SK-N-SH (cell line): ENCODE measurements at regions not wholly inside any gene's neighbourhood (a gene's known extent, or its start where the extent isn't known, plus 50 kb on each side); places are given as distances from the start of the nearest gene placed in this dataset.

Experiments used
- CTCF ChIA-PET: fragments of 300-600, 350-600 bp; formaldehyde crosslinking; extraction: SDS; loops from one replicate; lab custom pipeline; 2021; lab: Yijun Ruan, JAX
- POLR2A ChIA-PET: fragments of 350-600 bp; sonication (Branson Sonifier 250); formaldehyde crosslinking; extraction: SDS; loops from one replicate; lab custom pipeline; 2020; ENCODE audit warnings: antibody characterized with exemption, inconsistent platforms; lab: Yijun Ruan, JAX
- DNase-seq: peaks from one replicate; pipeline ENCODE4 v3.0.0; 2012
- H2AFZ ChIP-seq: fragments of 200-600 bp; sonication (generic); 2 replicates; pipeline ENCODE4 v1.8.1; 2016; ENCODE audit warnings: antibody characterized with exemption, mild to moderate bottlenecking, low read depth
- H3F3A ChIP-seq: fragments of 200-600 bp; sonication (generic); replicated peaks from 2 replicates; pipeline ENCODE3; 2016; ENCODE audit warnings: antibody characterized with exemption, mild to moderate bottlenecking; ENCODE audit not compliant: insufficient read depth
- H3K27ac ChIP-seq, 2 experiments: fragments of 200-500 bp in 1 of 2; fragments of 200-600 bp in 1 of 2; sonication (Bioruptor generic) in 1 of 2; sonication (generic), shearing (Covaris generic) in 1 of 2; 2 replicates each; pipeline versions ENCODE4 v1.5.1 to v1.6.1; 2014 to 2016; ENCODE audit warnings: low read depth in 2 of 2, inconsistent platforms in 1 of 2, low read length in 1 of 2, mild to moderate bottlenecking in 1 of 2, mixed read lengths in 1 of 2
- H3K27me3 ChIP-seq: fragments of 200-600 bp; sonication (generic), shearing (Covaris generic); 2 replicates; pipeline ENCODE4 v1.6.1; 2016; ENCODE audit warnings: mixed run types; ENCODE audit not compliant: insufficient read depth
- H3K36me3 ChIP-seq, 2 experiments: fragments of 200-500 bp in 1 of 2; fragments of 200-600 bp in 1 of 2; sonication (Bioruptor generic) in 1 of 2; sonication (generic) in 1 of 2; replicated peaks in 1 of 2; 2 replicates each; pipeline versions ENCODE3 to v1.5.1; 2014 to 2016; ENCODE audit warnings: low read length in 1 of 2, mild to moderate bottlenecking in 1 of 2; ENCODE audit not compliant: insufficient read depth in 2 of 2, control insufficient read depth in 1 of 2
- H3K4me1 ChIP-seq, 2 experiments: fragments of 200-500 bp in 1 of 2; fragments of 200-600 bp in 1 of 2; sonication (Bioruptor generic) in 1 of 2; sonication (generic), shearing (Covaris generic) in 1 of 2; 2 replicates each; pipeline versions ENCODE4 v1.5.1 to v1.6.1; 2014 to 2016; ENCODE audit warnings: low read depth in 1 of 2, low read length in 1 of 2, mixed run types in 1 of 2; ENCODE audit not compliant: insufficient read depth in 2 of 2, control insufficient read depth in 1 of 2
- H3K4me2 ChIP-seq: fragments of 200-600 bp; sonication (generic), shearing (Covaris generic); 2 replicates; pipeline ENCODE4 v1.6.1; 2017; ENCODE audit warnings: mixed run types
- H3K4me3 ChIP-seq, 2 experiments: fragments of 200-500 bp in 1 of 2; fragments of 200-600 bp in 1 of 2; sonication (Bioruptor generic) in 1 of 2; sonication (generic), shearing (Covaris generic) in 1 of 2; 2 replicates each; pipeline versions ENCODE4 v1.5.1 to v1.8.1; 2014 to 2016; ENCODE audit warnings: low read depth in 2 of 2, inconsistent platforms in 1 of 2, low read length in 1 of 2, mild to moderate bottlenecking in 1 of 2, mixed read lengths in 1 of 2, moderate library complexity in 1 of 2
- H3K79me2 ChIP-seq: fragments of 200-600 bp; sonication (generic); 2 replicates; pipeline ENCODE4 v1.8.1; 2017; ENCODE audit warnings: mild to moderate bottlenecking; ENCODE audit not compliant: insufficient read depth
- H3K9ac ChIP-seq: fragments of 200-600 bp; sonication (generic); 2 replicates; pipeline ENCODE4 v1.6.1; 2017; ENCODE audit warnings: mixed run types
- H3K9me2 ChIP-seq: fragments of 200-600 bp; sonication (generic); 2 replicates; pipeline ENCODE4 v1.6.1; 2017; ENCODE audit warnings: mixed run types
- H3K9me3 ChIP-seq: fragments of 200-600 bp; sonication (generic); 2 replicates; pipeline ENCODE4 v1.6.1; 2017; ENCODE audit warnings: mixed run types, mild to moderate bottlenecking, moderate library complexity
- H4K20me1 ChIP-seq: fragments of 200-600 bp; sonication (generic); 2 replicates; pipeline ENCODE4 v1.6.1; 2017; ENCODE audit warnings: mild to moderate bottlenecking, mixed run types; ENCODE audit not compliant: insufficient read depth
- CTCF ChIP-seq: fragments of 200-600 bp; sonication (generic); IDR thresholded peaks from 2 replicates; pipeline ENCODE4 v1.6.1; 2017; ENCODE audit warnings: antibody characterized with exemption, mild to moderate bottlenecking, moderate library complexity
- EZH2phosphoT487 ChIP-seq: fragments of 200-600 bp; sonication (generic); IDR thresholded peaks from 2 replicates; pipeline ENCODE4 v1.6.1; 2017; ENCODE audit warnings: low read depth, mixed run types, mild to moderate bottlenecking, antibody characterized with exemption, moderate library complexity, borderline replicate concordance
- FOSL2 ChIP-seq: IDR thresholded peaks from 2 replicates; pipeline ENCODE4 v1.4.0; 2012; ENCODE audit warnings: low read depth, mild to moderate bottlenecking, moderate library complexity, borderline replicate concordance
- FOXJ3 ChIP-seq: sonication (generic); formaldehyde crosslinking; IDR thresholded peaks from 2 replicates; pipeline ENCODE4 v1.5.1; 2020; ENCODE audit warnings: mild to moderate bottlenecking, missing genetic modification reagents
- FOXM1 ChIP-seq: IDR thresholded peaks from 2 replicates; pipeline ENCODE4 v1.4.0; 2012; ENCODE audit warnings: low read depth, mild to moderate bottlenecking
- GABPA ChIP-seq: IDR thresholded peaks from 2 replicates; pipeline ENCODE4 v1.4.0; 2012; ENCODE audit warnings: low read depth, mild to moderate bottlenecking
- MAX ChIP-seq: IDR thresholded peaks from 2 replicates; pipeline ENCODE4 v1.4.0; 2012; ENCODE audit warnings: low read depth
- MEF2A ChIP-seq: IDR thresholded peaks from 2 replicates; pipeline ENCODE4 v1.4.0; 2012; ENCODE audit warnings: low read depth, borderline replicate concordance
- NRF1 ChIP-seq: IDR thresholded peaks from 2 replicates; pipeline ENCODE4 v1.6.1; 2012; ENCODE audit warnings: low read depth, mild to moderate bottlenecking, low read length
- RAD21 ChIP-seq: IDR thresholded peaks from 2 replicates; pipeline ENCODE4 v1.6.1; 2012; ENCODE audit warnings: mild to moderate bottlenecking, low read length
- RCOR1 ChIP-seq: fragments of 150-350 bp; IDR thresholded peaks from 2 replicates; pipeline ENCODE4 v1.6.1; 2017; ENCODE audit warnings: antibody characterized with exemption, low read length
- RFX5 ChIP-seq: IDR thresholded peaks from 2 replicates; pipeline ENCODE4 v1.6.1; 2012; ENCODE audit warnings: mild to moderate bottlenecking, improper control_type of control experiment, low read length
- RXRA ChIP-seq: IDR thresholded peaks from 2 replicates; pipeline ENCODE4 v1.4.0; 2012; ENCODE audit warnings: low read depth, mild to moderate bottlenecking, borderline replicate concordance
- TCF12 ChIP-seq: IDR thresholded peaks from 2 replicates; pipeline ENCODE4 v1.4.0; 2012
- TEAD4 ChIP-seq: IDR thresholded peaks from 2 replicates; pipeline ENCODE4 v1.4.0; 2012; ENCODE audit warnings: mild to moderate bottlenecking, borderline replicate concordance; ENCODE audit not compliant: insufficient read depth
- WGBS: methylation state at CpG from one replicate; pipeline ENCODE4 v1.1.6; 2017; ENCODE audit warnings: low lambda C conversion rate; 5-methylcytosine and 5-hydroxymethylcytosine counted together
- TF ChIP-seq, protein P1 (sequence below): IDR thresholded peaks from 2 replicates; pipeline ENCODE4 v1.6.1; 2012; ENCODE audit warnings: mild to moderate bottlenecking, low read depth, low read length, moderate library complexity
- TF ChIP-seq, protein P2 (sequence below): fragments of 150-350 bp; IDR thresholded peaks from 2 replicates; pipeline ENCODE4 v1.6.1; 2017; ENCODE audit warnings: antibody characterized with exemption, low read length, low read depth, borderline replicate concordance
- TF ChIP-seq, protein P3 (sequence below): IDR thresholded peaks from 2 replicates; pipeline ENCODE4 v1.4.0; 2012; ENCODE audit warnings: low read depth, borderline replicate concordance
- TF ChIP-seq, protein P4 (sequence below): IDR thresholded peaks from 2 replicates; pipeline ENCODE4 v1.4.0; 2012; ENCODE audit warnings: low read depth, borderline replicate concordance

- no peak overlapping the region for H3K9ac ChIP-seq
- 80% methylated on average over 8 of the region's 8 CpGs for WGBS
- no peaks in the 10 kb centered on the region for H3K36me3 ChIP-seq
- ChIA-PET CTCF (no interaction called here), POLR2A (no interaction called here)
- no peak overlapping the region for H3K4me3 ChIP-seq
- H3F3A ChIP-seq = no peaks in the 10 kb centered on the region
- H3K9me3 ChIP-seq = no peaks in the 10 kb centered on the region; the same call in 1 of the 2 replicates
- no peaks in the 10 kb centered on the region; a peak in 1 of 4 replicates for H3K4me1 ChIP-seq
- H3K27me3 ChIP-seq = no peaks in the 10 kb centered on the region
- H2AFZ ChIP-seq = no peak overlapping the region
- DNase-seq = no peak
- TF ChIP-seq FOSL2 (no peak), RXRA (no peak), NRF1 (no peak), TEAD4 (no peak), GABPA (no peak), FOXJ3 (CRISPR knock-in tag) (no peak), CTCF (no peak), RFX5 (no peak), RAD21 (no peak), TCF12 (no peak), RCOR1 (no peak), MEF2A (no peak), MAX (no peak), FOXM1 (no peak), EZH2phosphoT487 (no peak)
- TF ChIP-seq, protein P1, sequence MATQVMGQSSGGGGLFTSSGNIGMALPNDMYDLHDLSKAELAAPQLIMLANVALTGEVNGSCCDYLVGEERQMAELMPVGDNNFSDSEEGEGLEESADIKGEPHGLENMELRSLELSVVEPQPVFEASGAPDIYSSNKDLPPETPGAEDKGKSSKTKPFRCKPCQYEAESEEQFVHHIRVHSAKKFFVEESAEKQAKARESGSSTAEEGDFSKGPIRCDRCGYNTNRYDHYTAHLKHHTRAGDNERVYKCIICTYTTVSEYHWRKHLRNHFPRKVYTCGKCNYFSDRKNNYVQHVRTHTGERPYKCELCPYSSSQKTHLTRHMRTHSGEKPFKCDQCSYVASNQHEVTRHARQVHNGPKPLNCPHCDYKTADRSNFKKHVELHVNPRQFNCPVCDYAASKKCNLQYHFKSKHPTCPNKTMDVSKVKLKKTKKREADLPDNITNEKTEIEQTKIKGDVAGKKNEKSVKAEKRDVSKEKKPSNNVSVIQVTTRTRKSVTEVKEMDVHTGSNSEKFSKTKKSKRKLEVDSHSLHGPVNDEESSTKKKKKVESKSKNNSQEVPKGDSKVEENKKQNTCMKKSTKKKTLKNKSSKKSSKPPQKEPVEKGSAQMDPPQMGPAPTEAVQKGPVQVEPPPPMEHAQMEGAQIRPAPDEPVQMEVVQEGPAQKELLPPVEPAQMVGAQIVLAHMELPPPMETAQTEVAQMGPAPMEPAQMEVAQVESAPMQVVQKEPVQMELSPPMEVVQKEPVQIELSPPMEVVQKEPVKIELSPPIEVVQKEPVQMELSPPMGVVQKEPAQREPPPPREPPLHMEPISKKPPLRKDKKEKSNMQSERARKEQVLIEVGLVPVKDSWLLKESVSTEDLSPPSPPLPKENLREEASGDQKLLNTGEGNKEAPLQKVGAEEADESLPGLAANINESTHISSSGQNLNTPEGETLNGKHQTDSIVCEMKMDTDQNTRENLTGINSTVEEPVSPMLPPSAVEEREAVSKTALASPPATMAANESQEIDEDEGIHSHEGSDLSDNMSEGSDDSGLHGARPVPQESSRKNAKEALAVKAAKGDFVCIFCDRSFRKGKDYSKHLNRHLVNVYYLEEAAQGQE = no peak
- TF ChIP-seq, protein P2, sequence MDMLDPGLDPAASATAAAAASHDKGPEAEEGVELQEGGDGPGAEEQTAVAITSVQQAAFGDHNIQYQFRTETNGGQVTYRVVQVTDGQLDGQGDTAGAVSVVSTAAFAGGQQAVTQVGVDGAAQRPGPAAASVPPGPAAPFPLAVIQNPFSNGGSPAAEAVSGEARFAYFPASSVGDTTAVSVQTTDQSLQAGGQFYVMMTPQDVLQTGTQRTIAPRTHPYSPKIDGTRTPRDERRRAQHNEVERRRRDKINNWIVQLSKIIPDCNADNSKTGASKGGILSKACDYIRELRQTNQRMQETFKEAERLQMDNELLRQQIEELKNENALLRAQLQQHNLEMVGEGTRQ = no peak
- TF ChIP-seq, protein P3, sequence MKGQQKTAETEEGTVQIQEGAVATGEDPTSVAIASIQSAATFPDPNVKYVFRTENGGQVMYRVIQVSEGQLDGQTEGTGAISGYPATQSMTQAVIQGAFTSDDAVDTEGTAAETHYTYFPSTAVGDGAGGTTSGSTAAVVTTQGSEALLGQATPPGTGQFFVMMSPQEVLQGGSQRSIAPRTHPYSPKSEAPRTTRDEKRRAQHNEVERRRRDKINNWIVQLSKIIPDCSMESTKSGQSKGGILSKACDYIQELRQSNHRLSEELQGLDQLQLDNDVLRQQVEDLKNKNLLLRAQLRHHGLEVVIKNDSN = no peak
- TF ChIP-seq, protein P4, sequence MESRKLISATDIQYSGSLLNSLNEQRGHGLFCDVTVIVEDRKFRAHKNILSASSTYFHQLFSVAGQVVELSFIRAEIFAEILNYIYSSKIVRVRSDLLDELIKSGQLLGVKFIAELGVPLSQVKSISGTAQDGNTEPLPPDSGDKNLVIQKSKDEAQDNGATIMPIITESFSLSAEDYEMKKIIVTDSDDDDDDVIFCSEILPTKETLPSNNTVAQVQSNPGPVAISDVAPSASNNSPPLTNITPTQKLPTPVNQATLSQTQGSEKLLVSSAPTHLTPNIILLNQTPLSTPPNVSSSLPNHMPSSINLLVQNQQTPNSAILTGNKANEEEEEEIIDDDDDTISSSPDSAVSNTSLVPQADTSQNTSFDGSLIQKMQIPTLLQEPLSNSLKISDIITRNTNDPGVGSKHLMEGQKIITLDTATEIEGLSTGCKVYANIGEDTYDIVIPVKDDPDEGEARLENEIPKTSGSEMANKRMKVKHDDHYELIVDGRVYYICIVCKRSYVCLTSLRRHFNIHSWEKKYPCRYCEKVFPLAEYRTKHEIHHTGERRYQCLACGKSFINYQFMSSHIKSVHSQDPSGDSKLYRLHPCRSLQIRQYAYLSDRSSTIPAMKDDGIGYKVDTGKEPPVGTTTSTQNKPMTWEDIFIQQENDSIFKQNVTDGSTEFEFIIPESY = no peak
- H3K9me2 ChIP-seq = no peaks in the 10 kb centered on the region
- no peaks in the 10 kb centered on the region for H3K79me2 ChIP-seq
- H4K20me1 ChIP-seq = no peaks in the 10 kb centered on the region
- H3K4me2 ChIP-seq = no peak overlapping the region
- H3K27ac ChIP-seq = no peak overlapping the region
Observed at GRCh38 chr4:96003951-96004740, 164.3 kb downstream of the PDHA2 start.
